NCI-H2107 treated with DMSO at 0.1 percent for 48 hours (cell line): ENCODE measurements at regions not wholly inside any gene's neighbourhood (a gene's known extent, or its start where the extent isn't known, plus 50 kb on each side); places are given as distances from the start of the nearest gene placed in this dataset.

Experiments
- DNase-seq: peaks from one replicate; lab custom pipeline; 2025; ENCODE audit not compliant: unreplicated experiment; lab: John Stamatoyannopoulos, UW

GRCh38 chr20:57073402-57073801 is 193.0 kb downstream of the BMP7 start:
- no peak for DNase-seq

GRCh38 chr20:57074386-57074785 is 192.1 kb downstream of the BMP7 start:
- no peak for DNase-seq

DNA sequence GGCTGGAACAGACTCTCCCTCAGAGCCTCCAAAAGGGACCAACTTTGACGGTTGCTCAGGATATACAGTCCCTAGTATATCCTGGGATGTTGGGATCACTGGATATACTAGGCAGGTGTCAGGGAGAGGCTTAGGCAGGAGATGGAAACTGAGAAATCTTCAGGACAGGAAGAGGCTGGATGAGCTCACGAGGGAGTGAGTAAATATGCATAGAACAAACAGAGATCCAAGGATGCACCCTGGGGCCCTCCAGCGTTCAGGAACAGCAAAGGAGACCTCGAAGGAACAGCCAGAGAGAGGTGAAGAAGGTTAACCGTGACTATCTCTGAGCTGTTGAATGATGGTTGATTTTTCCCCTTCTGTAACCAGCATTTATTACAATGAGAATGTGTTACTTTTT is 191.3 kb downstream of the BMP7 start:
- no peak for DNase-seq

GRCh38 chr20:57075603-57076002 is 190.8 kb downstream of the BMP7 start:
- DNase-seq = no peak

GRCh38 chr20:57076152-57076652 is 190.2 kb downstream of the BMP7 start:
- DNase-seq = no peak

GRCh38 chr20:57076951-57077350 is 189.5 kb downstream of the BMP7 start:
- DNase-seq = no peak

DNA sequence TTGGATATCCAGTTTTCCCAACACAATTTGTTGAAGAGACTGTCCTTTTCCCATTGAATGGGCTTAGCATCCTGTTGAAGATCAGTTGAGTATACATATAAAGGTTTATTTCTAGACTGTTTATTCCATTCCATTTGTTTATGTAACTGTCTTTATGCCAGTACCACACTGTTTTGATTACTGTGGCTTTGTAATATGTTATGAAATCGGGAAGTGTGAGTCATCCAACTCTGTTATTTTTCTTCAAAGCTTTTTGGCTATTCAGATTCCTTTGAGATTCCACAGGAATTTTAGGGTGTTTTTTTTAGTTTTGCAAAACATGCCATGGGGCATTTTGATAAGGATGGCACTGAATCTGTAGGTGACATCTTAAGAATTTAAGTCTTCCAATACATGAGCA is 188.3 kb downstream of the BMP7 start:
- DNase-seq = no peak

DNA sequence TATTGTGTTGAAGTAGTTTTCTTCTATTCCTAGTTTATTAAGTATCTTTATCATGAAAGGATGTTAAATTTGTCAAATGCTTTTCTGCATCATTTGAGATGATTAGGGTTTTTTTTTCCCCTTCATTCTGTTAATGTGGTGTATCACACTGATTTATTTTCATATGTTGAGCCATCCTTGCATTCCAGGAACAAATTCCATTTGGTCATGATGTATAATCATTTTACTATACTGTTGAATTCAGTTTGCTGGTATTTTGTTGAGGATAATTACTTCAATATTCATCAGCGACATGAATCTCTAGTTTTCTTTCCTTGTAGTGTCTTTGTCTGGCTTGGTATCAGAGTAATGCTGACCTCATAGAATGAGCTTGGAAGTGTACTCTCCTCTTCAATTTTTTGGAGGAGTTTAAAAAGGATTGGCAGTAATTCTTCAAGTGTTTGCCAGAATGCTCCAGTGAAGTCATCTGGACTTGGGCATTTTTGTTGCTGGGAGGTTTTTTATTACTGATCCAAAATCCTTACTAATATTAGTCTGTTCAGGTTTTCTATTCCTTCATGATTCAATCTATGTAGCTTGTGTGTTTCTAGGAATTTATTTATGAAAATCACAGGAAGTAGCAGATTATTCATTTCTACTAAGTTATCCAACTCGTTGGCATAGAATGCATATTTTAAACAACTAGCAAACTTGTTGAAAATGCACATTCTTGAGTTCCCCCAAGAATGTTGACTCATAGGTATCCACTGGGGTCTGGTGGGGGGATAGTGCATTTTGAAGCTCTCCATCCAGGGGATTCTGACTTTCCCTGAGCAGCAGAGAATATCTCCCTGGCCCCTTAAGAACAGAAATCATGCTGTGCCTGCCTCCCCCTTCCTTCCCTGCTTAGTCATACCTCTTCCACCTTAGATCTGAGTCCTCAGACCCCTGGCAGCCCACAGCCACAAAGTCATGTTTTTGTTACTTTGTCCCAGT is 187.1 kb downstream of the BMP7 start:
- no peak for DNase-seq

- DNase-seq = no peak
Measured at GRCh38 chr20:57080796-57081195, 185.6 kb downstream of the BMP7 start.

GRCh38 chr20:57082357-57082945 is 184.0 kb downstream of the BMP7 start:
- DNase-seq = no peak

- no peak for DNase-seq
Measured at GRCh38 chr20:57083072-57083471, 183.4 kb downstream of the BMP7 start.

DNA sequence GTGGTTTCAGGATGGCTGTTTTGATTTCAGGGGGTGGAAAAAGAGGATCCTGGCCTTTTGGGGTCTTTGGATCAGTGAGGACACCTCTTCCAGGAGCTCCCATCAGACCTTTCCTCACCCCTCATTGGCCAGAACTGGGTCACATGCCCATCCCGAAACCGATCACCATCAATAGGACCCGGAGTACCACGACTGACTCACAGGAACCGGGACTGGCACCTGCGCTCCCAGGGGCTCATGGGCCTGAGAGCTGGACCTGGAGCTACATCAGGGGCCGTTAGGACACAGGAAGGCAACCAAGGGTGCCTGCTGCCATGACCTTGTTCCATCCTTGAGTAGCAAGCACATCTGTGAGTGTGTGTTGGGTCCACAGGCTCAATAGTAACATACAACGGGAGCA is 180.4 kb downstream of the BMP7 start:
- no peak for DNase-seq

- no peak for DNase-seq
Measured at GRCh38 chr20:57087102-57087501, 179.3 kb downstream of the BMP7 start.

- no peak for DNase-seq
Measured at GRCh38 chr20:57087705-57088104, 178.7 kb downstream of the BMP7 start.

DNA sequence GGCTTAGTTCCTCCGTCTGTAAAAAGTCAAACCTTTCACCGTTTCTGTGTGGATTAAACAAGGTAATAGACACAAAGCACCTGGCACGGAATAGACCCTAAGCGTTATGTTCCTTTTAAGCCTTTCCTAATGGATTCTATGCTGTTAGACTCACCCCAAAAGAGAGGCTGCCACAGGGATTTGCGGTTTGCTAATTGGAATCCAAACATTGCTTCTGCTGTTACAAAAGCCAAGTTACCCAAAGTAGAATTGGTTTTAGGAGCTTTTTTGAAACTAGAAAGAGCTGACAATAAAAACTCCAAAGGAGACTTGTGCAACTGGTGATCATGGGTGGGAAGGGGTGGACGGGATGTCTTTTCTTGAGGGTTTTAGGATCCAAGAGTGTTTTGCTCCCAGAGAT is 178.0 kb downstream of the BMP7 start:
- no peak for DNase-seq

DNA sequence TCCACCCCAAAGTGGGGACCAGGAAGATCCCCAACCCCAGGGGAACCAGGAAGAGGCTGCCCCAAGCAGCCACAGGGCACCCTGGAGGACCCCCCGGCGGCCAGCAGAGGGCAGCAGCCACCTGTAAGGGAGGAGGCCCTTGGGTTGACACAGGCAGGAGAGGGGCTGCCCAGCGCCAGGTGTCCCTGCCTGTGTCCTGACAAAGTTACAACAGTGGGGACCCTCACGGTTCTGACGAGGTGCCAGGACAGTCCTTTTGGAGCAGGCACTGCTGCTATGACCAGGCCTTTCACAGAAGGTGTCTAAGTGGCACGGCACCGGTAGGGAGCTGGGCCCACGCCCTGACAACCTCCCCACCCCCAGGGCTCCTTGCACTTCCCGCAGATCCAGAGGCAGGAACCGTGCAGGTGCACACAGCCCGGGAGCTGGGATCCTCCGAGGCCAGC is 176.7 kb downstream of the BMP7 start:
- no peak for DNase-seq

DNA sequence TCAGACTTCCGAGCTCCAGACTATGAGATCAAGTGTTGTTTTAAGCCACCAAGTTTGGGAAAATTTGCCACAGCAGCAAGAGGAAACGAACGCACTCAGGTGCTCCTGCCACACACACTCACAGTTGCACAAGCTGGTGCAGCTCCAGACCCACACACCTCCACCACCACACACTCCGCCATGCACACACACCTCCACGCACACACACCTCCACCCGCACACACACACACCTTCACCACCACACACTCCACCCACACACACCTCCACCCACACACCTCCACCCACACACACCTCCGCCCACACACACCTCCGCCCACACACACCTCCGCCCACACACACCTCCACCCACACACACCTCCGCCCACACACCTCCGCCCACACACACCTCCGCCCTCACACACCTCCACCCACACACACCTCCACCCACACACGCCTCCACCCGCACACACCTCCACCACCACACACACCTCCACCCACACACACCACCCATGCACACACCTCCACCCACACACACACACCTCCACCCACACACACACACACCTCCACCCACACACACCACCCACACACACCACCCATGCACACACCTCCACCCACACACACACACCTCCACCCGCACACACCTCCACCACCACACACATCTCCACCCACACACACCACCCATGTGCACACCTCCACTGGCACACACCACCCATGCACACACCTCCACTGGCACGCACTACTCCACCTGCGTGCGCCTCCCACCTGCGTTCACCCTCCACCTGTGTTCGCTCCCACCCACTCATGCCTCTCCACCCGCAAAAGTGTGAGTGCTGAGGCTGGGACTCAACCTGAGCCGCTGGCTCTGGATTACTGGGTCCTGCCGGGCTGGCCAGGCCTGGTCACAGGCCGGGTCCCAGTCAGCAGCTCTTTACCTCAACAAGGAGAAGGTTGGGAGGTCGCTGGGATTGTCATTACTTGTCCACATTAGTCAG is 175.6 kb downstream of the BMP7 start:
- DNase-seq = no peak

- no peak for DNase-seq
Measured at GRCh38 chr20:57091748-57092111, 174.7 kb downstream of the BMP7 start.

DNA sequence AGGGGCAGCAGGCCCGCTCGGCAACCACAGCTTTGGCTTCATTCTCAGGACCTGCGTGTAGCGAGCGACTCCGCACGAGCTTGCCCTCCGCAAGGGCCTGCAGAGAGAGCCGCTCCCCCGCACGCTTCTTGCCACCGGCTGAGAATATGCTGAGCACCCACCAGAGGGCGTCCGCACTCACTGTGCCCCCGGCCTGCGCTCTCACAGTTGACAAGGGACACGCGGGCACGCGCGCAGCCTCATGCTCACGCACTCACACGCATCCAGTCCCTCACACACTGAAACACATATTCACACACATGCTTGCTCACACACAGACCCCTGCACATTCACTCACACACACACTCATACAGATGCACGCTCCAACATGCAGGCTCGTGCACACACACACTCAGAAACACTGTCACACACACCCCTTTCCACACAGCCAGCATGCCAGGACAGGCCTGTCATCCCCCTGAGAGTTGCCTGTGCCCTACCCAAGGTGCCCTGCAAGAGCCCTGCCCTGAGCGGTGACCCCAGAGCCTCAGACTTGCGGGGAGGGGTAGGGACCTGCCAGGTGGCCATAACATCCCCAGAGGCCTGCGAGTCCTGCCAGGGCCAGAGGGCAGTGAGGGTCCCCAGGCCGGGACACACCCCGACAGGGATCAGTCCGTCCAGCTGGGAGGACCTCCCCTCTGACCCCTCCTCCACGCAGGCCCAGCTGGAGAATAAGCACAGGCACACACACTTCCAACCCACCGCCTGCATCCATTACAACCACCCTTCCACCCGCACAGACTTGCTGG is 174.1 kb downstream of the BMP7 start:
- peak; percentile 4 for DNase-seq

- no peak for DNase-seq
Measured at GRCh38 chr20:57092900-57093530, 173.4 kb downstream of the BMP7 start.
